HL-60 (cell line): ENCODE measurements at regions not wholly inside any gene's neighbourhood (a gene's known extent, or its start where the extent isn't known, plus 50 kb on each side); places are given as distances from the start of the nearest gene placed in this dataset.

Experiments used
- DNase-seq, 2 experiments: peaks; one replicate each; pipeline ENCODE4 v3.0.0-alpha.2; 2010 to 2020; ENCODE audit warnings: low read depth in 1 of 2, low spot score in 1 of 2
- H3K27ac ChIP-seq: fragments of 250-450 bp; sonication (Bioruptor Pico); replicated peaks from 2 replicates; pipeline ENCODE4 v1.5.1; 2020; ENCODE audit warnings: mild to moderate bottlenecking, moderate library complexity
- H3K27me3 ChIP-seq: fragments of 250-450 bp; sonication (Bioruptor Pico); 2 replicates; pipeline ENCODE4 v1.5.1; 2021; ENCODE audit warnings: mild to moderate bottlenecking, moderate library complexity; ENCODE audit not compliant: insufficient read depth, poor library complexity, severe bottlenecking
- H3K4me3 ChIP-seq: replicated peaks from 2 replicates; pipeline ENCODE4 v1.5.1; 2011; ENCODE audit warnings: mild to moderate bottlenecking, control low read depth, low read length; ENCODE audit not compliant: insufficient read depth
- GABPA ChIP-seq: IDR thresholded peaks from 2 replicates; pipeline ENCODE4 v1.6.1; 2012; ENCODE audit warnings: low read depth
- POLR2AphosphoS5 ChIP-seq: IDR thresholded peaks from 2 replicates; pipeline ENCODE4 v1.6.1; 2012; ENCODE audit warnings: low read depth
- SPI1 ChIP-seq: IDR thresholded peaks from 2 replicates; pipeline ENCODE4 v1.6.1; 2012; ENCODE audit warnings: low read depth, mild to moderate bottlenecking, borderline replicate concordance
- TF ChIP-seq, protein P1 (sequence below): IDR thresholded peaks from one replicate; pipeline ENCODE4 v1.5.1; 2011; ENCODE audit warnings: low read length, control low read depth, inconsistent platforms; ENCODE audit not compliant: insufficient read depth
- TF ChIP-seq, protein P2 (sequence below): IDR thresholded peaks from 2 replicates; pipeline ENCODE4 v1.6.1; 2012; ENCODE audit warnings: low read depth; ENCODE audit not compliant: insufficient replicate concordance

DNA sequence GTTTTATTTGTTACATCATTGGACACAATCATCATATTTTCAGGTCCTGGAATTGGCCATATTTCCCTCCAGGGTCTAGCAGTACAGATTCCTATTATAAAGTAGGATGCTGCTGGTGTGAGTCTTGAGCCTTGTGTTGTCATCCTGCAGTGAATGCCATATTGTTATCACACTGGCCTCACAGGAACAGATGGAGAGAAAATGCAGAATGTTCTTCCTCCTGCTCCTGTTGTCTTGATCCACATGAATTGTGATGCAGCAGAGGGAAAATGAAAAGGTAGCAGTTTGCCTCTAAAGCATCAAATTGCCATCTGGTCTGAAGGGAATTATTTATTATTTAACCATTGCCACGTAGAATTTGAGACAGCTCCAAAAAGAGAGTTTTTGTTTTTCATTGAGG lies 248.6 kb downstream of the GPAM start:
- no peak for TF ChIP-seq GABPA
- TF ChIP-seq, protein P1, sequence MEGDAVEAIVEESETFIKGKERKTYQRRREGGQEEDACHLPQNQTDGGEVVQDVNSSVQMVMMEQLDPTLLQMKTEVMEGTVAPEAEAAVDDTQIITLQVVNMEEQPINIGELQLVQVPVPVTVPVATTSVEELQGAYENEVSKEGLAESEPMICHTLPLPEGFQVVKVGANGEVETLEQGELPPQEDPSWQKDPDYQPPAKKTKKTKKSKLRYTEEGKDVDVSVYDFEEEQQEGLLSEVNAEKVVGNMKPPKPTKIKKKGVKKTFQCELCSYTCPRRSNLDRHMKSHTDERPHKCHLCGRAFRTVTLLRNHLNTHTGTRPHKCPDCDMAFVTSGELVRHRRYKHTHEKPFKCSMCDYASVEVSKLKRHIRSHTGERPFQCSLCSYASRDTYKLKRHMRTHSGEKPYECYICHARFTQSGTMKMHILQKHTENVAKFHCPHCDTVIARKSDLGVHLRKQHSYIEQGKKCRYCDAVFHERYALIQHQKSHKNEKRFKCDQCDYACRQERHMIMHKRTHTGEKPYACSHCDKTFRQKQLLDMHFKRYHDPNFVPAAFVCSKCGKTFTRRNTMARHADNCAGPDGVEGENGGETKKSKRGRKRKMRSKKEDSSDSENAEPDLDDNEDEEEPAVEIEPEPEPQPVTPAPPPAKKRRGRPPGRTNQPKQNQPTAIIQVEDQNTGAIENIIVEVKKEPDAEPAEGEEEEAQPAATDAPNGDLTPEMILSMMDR, result no peak
- no peak for TF ChIP-seq POLR2AphosphoS5
- TF ChIP-seq, protein P2, sequence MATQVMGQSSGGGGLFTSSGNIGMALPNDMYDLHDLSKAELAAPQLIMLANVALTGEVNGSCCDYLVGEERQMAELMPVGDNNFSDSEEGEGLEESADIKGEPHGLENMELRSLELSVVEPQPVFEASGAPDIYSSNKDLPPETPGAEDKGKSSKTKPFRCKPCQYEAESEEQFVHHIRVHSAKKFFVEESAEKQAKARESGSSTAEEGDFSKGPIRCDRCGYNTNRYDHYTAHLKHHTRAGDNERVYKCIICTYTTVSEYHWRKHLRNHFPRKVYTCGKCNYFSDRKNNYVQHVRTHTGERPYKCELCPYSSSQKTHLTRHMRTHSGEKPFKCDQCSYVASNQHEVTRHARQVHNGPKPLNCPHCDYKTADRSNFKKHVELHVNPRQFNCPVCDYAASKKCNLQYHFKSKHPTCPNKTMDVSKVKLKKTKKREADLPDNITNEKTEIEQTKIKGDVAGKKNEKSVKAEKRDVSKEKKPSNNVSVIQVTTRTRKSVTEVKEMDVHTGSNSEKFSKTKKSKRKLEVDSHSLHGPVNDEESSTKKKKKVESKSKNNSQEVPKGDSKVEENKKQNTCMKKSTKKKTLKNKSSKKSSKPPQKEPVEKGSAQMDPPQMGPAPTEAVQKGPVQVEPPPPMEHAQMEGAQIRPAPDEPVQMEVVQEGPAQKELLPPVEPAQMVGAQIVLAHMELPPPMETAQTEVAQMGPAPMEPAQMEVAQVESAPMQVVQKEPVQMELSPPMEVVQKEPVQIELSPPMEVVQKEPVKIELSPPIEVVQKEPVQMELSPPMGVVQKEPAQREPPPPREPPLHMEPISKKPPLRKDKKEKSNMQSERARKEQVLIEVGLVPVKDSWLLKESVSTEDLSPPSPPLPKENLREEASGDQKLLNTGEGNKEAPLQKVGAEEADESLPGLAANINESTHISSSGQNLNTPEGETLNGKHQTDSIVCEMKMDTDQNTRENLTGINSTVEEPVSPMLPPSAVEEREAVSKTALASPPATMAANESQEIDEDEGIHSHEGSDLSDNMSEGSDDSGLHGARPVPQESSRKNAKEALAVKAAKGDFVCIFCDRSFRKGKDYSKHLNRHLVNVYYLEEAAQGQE, result no peak
- no peak for TF ChIP-seq SPI1
- H3K27ac ChIP-seq, result no peak overlapping the region

DNA sequence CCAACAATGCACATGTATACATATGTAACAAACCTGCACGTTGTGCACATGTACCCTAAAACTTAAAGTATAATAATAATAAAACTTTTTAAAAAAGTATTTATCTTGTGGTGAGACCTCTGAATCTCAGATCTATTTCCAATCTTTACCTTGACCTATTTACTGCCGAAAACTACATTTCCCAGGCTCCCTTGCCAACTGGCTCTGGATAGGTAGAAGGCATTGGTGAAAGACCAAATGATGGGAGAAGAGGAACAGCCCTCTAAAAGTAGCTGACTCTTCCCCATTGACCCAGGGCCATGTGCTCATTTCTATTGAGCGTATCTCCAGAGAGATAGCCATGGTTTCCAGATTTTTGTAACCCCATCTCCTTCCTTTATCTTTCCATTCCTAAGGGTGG lies 247.4 kb downstream of the GPAM start:
- no peaks in the 10 kb centered on the region for H3K27me3 ChIP-seq
- TF ChIP-seq SPI1 (no peak), GABPA (no peak), POLR2AphosphoS5 (no peak)
- TF ChIP-seq, protein P2, result no peak
- TF ChIP-seq, protein P1, result no peak
- no peak for DNase-seq
- no peak overlapping the region for H3K4me3 ChIP-seq
- no peak overlapping the region for H3K27ac ChIP-seq

More for the DNA sequence above, 248.6 kb downstream of the GPAM start:
- Histone ChIP-seq H3K27me3 (no peaks in the 10 kb centered on the region), H3K4me3 (no peak overlapping the region)
- DNase-seq, result no peak

DNA sequence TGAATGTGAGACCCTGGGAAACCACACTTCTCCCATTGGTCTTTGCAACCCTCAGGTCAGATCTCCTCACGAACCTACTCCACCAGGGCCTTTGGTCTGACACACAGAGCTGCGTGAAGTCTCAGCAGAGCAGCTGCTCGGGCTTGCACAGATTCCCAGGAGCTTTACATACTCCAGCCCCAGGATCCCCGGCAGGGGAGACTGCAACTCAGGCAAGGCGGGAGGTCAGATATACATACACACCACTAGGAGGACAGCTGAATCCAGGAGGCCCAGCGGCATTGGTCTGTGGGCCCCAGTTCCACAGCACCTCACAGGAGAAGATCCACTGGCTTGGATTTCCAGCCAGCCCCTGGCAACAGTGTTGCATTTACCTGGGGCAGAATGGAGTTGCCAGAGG lies 239.2 kb downstream of the GPAM start:
- TF ChIP-seq, protein P1, result no peak
- TF ChIP-seq POLR2AphosphoS5 (no peak), GABPA (no peak)
- H3K4me3 ChIP-seq, result no peak overlapping the region
- H3K27me3 ChIP-seq, result no peaks in the 10 kb centered on the region
- DNase-seq, result no peak
- H3K27ac ChIP-seq, result no peak overlapping the region

DNA sequence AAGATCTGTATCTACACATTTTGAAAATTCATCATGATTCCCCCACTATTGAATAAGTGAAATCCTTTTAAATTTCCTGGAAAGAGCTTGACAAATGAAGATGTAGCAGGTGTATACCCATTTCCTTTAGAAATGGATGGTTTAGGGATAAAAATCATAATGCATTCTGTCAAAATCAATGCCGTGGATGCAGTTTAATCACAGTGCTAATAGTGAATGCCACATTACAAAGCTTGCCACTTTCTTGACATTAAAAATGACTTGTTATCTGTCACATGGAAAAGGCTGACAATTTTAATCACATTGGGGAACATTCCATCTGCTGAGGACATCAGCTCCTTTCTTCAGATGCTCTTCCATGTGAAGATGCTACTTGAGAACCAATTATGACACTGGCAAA lies 229.6 kb downstream of the GPAM start:
- H3K27ac ChIP-seq, result no peak overlapping the region
- H3K27me3 ChIP-seq, result no peaks in the 10 kb centered on the region
- H3K4me3 ChIP-seq, result no peak overlapping the region
- TF ChIP-seq SPI1 (no peak), GABPA (no peak)
- DNase-seq, result no peak
